Body of pancreas (tissue), 4 donors: ENCODE measurements at regions not wholly inside any gene's neighbourhood (a gene's known extent, or its start where the extent isn't known, plus 50 kb on each side); places are given as distances from the start of the nearest gene placed in this dataset.

ENCODE experiments used
- POLR2A ChIP-seq, 3 donors: fragments of 450-650 bp; IDR thresholded peaks; one replicate each; pipeline ENCODE4 v1.6.1; 2016; ENCODE audit warnings: antibody characterized with exemption in 3 of 3, mild to moderate bottlenecking in 2 of 3
- TF ChIP-seq, protein P1 (sequence below), 7 experiments: fragments of 450-650 bp in 4 of 7; fragments of 200-600 bp in 3 of 7; sonication (generic) in 3 of 7; IDR thresholded peaks; one replicate each; pipeline ENCODE4 v1.5.1; 2016 to 2019; ENCODE audit warnings: antibody characterized with exemption in 7 of 7

GRCh38 chr10:58989486-58990039 lies 186.9 kb upstream of the PHYHIPL start:
- TF ChIP-seq, protein P1, sequence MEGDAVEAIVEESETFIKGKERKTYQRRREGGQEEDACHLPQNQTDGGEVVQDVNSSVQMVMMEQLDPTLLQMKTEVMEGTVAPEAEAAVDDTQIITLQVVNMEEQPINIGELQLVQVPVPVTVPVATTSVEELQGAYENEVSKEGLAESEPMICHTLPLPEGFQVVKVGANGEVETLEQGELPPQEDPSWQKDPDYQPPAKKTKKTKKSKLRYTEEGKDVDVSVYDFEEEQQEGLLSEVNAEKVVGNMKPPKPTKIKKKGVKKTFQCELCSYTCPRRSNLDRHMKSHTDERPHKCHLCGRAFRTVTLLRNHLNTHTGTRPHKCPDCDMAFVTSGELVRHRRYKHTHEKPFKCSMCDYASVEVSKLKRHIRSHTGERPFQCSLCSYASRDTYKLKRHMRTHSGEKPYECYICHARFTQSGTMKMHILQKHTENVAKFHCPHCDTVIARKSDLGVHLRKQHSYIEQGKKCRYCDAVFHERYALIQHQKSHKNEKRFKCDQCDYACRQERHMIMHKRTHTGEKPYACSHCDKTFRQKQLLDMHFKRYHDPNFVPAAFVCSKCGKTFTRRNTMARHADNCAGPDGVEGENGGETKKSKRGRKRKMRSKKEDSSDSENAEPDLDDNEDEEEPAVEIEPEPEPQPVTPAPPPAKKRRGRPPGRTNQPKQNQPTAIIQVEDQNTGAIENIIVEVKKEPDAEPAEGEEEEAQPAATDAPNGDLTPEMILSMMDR (IDR thresholded peaks at IDR 0.05), result no peak
- TF ChIP-seq POLR2A (IDR thresholded peaks at IDR 0.05), result no peak
